ENCODE measurements at regions not wholly inside any gene's neighbourhood (a gene's known extent, or its start where the extent isn't known, plus 50 kb on each side); places are given as distances from the start of the nearest gene placed in this dataset.

- H3K4me2 ChIP-seq (ENCODE audit: low read length): no peak overlapping the region
- no peaks in the 10 kb centered on the region for H3F3A ChIP-seq (ENCODE audit: control insufficient read depth, insufficient read depth)
- H3K27me3 ChIP-seq (ENCODE audit: control insufficient read depth, low read length): no peaks in the 10 kb centered on the region
- H3K27ac ChIP-seq (ENCODE audit: low read depth, low read length): no peak overlapping the region
- H3K9me3 ChIP-seq (ENCODE audit: control insufficient read depth, insufficient read depth, low read length): no peaks in the 10 kb centered on the region; the same call in 1 of the 2 replicates
- no peaks in the 10 kb centered on the region for H4K20me1 ChIP-seq (ENCODE audit: control insufficient read depth, insufficient read depth, low read depth, low read length)
- TF ChIP-seq EZH2phosphoT487 (IDR thresholded peaks at IDR 0.05; ENCODE audit: borderline replicate concordance, low read length) (no peak), CTCF (IDR thresholded peaks at IDR 0.05; ENCODE audit: low read depth, low read length, poor library complexity, severe bottlenecking) (no peak)
- no peak overlapping the region for H3K4me3 ChIP-seq (ENCODE audit: low read length)
- H3K36me3 ChIP-seq (ENCODE audit: control insufficient read depth, low read length): no peaks in the 10 kb centered on the region
- no peaks in the 10 kb centered on the region for H3K79me2 ChIP-seq (ENCODE audit: control insufficient read depth, low read length)
- no peaks in the 10 kb centered on the region for H3K9me2 ChIP-seq (replicated peaks; ENCODE audit: control insufficient read depth, low read length)
- H3K4me1 ChIP-seq (ENCODE audit: control insufficient read depth, low read length): no peaks in the 10 kb centered on the region
Observed at GRCh38 chr18:14974088-14974487, 226.1 kb downstream of the ANKRD30B start.

- H3K4me2 ChIP-seq (ENCODE audit: low read length): no peak overlapping the region
- no peaks in the 10 kb centered on the region for H3K9me2 ChIP-seq (replicated peaks; ENCODE audit: control insufficient read depth, low read length)
- TF ChIP-seq EZH2phosphoT487 (IDR thresholded peaks at IDR 0.05; ENCODE audit: borderline replicate concordance, low read length): no peak
- TF ChIP-seq CTCF (IDR thresholded peaks at IDR 0.05; ENCODE audit: low read depth, low read length, poor library complexity, severe bottlenecking): no peak
- no peak overlapping the region for H3K27ac ChIP-seq (ENCODE audit: low read depth, low read length)
- no peak overlapping the region for H3K4me3 ChIP-seq (ENCODE audit: low read length)
- H3K79me2 ChIP-seq (ENCODE audit: control insufficient read depth, low read length): no peaks in the 10 kb centered on the region
- no peaks in the 10 kb centered on the region; the same call in 1 of the 2 replicates for H3K9me3 ChIP-seq (ENCODE audit: control insufficient read depth, insufficient read depth, low read length)
- no peaks in the 10 kb centered on the region for H3K4me1 ChIP-seq (ENCODE audit: control insufficient read depth, low read length)
- no peaks in the 10 kb centered on the region for H3K27me3 ChIP-seq (ENCODE audit: control insufficient read depth, low read length)
- no peaks in the 10 kb centered on the region for H3F3A ChIP-seq (ENCODE audit: control insufficient read depth, insufficient read depth)
- no peaks in the 10 kb centered on the region for H4K20me1 ChIP-seq (ENCODE audit: control insufficient read depth, insufficient read depth, low read depth, low read length)
- H3K36me3 ChIP-seq (ENCODE audit: control insufficient read depth, low read length): no peaks in the 10 kb centered on the region
Observed at GRCh38 chr18:14974576-14974975, 226.6 kb downstream of the ANKRD30B start.

GRCh38 chr18:14975431-14975830 lies 227.5 kb downstream of the ANKRD30B start:
- H3F3A ChIP-seq (ENCODE audit: control insufficient read depth, insufficient read depth): no peaks in the 10 kb centered on the region
- TF ChIP-seq CTCF (IDR thresholded peaks at IDR 0.05; ENCODE audit: low read depth, low read length, poor library complexity, severe bottlenecking): no peak
- no peak for TF ChIP-seq EZH2phosphoT487 (IDR thresholded peaks at IDR 0.05; ENCODE audit: borderline replicate concordance, low read length)
- no peaks in the 10 kb centered on the region for H3K27me3 ChIP-seq (ENCODE audit: control insufficient read depth, low read length)
- no peaks in the 10 kb centered on the region for H3K36me3 ChIP-seq (ENCODE audit: control insufficient read depth, low read length)
- H3K4me1 ChIP-seq (ENCODE audit: control insufficient read depth, low read length): no peaks in the 10 kb centered on the region
- H3K9me3 ChIP-seq (ENCODE audit: control insufficient read depth, insufficient read depth, low read length): no peaks in the 10 kb centered on the region; the same call in 1 of the 2 replicates
- H3K9me2 ChIP-seq (replicated peaks; ENCODE audit: control insufficient read depth, low read length): no peaks in the 10 kb centered on the region
- no peak overlapping the region for H3K27ac ChIP-seq (ENCODE audit: low read depth, low read length)
- no peak overlapping the region for H3K4me3 ChIP-seq (ENCODE audit: low read length)
- no peaks in the 10 kb centered on the region for H3K79me2 ChIP-seq (ENCODE audit: control insufficient read depth, low read length)
- H3K4me2 ChIP-seq (ENCODE audit: low read length): no peak overlapping the region
- no peaks in the 10 kb centered on the region for H4K20me1 ChIP-seq (ENCODE audit: control insufficient read depth, insufficient read depth, low read depth, low read length)

All from DOHH2 (cell line).